Ovary (tissue), 7 donors: ENCODE measurements at regions not wholly inside any gene's neighbourhood (a gene's known extent, or its start where the extent isn't known, plus 50 kb on each side); places are given as distances from the start of the nearest gene placed in this dataset.

Experiments
- DNase-seq, 5 donors: peaks; one replicate each; pipeline ENCODE4 v3.0.0-alpha.2; 2019 to 2020
- H3K27ac ChIP-seq, 2 donors: fragments of 200-600 bp; one replicate each; pipeline versions ENCODE4 v1.5.1 to v1.8.0; 2019 to 2022
- H3K27me3 ChIP-seq: fragments of 200-600 bp; one replicate; pipeline ENCODE4 v1.8.0; 2022
- H3K36me3 ChIP-seq: fragments of 200-600 bp; sonication (generic); one replicate; pipeline ENCODE4 v1.5.1; 2019
- H3K4me1 ChIP-seq: one replicate; pipeline ENCODE4 v1.8.1; 2013; ENCODE audit warnings: mild to moderate bottlenecking, moderate library complexity; ENCODE audit not compliant: insufficient read depth
- H3K4me3 ChIP-seq: fragments of 200-600 bp; sonication (generic); one replicate; pipeline ENCODE4 v1.5.1; 2017
- H3K9me3 ChIP-seq, 2 donors: fragments of 200-600 bp in 1 of 2; sonication (generic) in 1 of 2; one replicate each; pipeline versions ENCODE4 v1.5.1 to v1.8.1; 2013 to 2019; ENCODE audit warnings: mild to moderate bottlenecking in 1 of 2, moderate library complexity in 1 of 2
- EP300 ChIP-seq: sonication (generic); formaldehyde crosslinking; IDR thresholded peaks from one replicate; pipeline ENCODE4 v1.6.1; 2017; ENCODE audit warnings: antibody characterized with exemption
- POLR2A ChIP-seq: fragments of 450-650 bp; IDR thresholded peaks from one replicate; pipeline ENCODE4 v1.6.1; 2017; ENCODE audit warnings: antibody characterized with exemption, mild to moderate bottlenecking, moderate library complexity
- WGBS, 3 donors: extraction: QIAGEN DNeasy Blood & Tissue Kit in 1 of 3; methylation state at CpG; one replicate each; pipeline versions ENCODE4 v1.1.5 to v1.1.7; 2013 to 2017; 5-methylcytosine and 5-hydroxymethylcytosine counted together
- intact Hi-C, 4 donors: fragments of 100-400 bp; cut with DNase I; formaldehyde crosslinking; loops; one replicate each; pipeline versions ENCODE4 v1.11.0 to v1.15.1; 2022 to 2023
- TF ChIP-seq, protein P1 (sequence below), 3 donors: fragments of 450-650 bp in 2 of 3; fragments of 200-600 bp in 1 of 3; IDR thresholded peaks; one replicate each; pipeline versions ENCODE4 v1.5.1 to v1.8.0; 2016 to 2022; ENCODE audit warnings: antibody characterized with exemption in 3 of 3, mild to moderate bottlenecking in 1 of 3
- donor health status: DM: no; HTN: no; CAD: no; lungs with moderate emphysema.
- donor health status: DM: no; HTN: no; CAD: no.
- donor health status: Bipolar disorder and iron deficiency.
- donor health status: DM: no; HTN: no; CAD: no.
- donor health status: DM: yes; HTN: yes; CAD: no.

DNA sequence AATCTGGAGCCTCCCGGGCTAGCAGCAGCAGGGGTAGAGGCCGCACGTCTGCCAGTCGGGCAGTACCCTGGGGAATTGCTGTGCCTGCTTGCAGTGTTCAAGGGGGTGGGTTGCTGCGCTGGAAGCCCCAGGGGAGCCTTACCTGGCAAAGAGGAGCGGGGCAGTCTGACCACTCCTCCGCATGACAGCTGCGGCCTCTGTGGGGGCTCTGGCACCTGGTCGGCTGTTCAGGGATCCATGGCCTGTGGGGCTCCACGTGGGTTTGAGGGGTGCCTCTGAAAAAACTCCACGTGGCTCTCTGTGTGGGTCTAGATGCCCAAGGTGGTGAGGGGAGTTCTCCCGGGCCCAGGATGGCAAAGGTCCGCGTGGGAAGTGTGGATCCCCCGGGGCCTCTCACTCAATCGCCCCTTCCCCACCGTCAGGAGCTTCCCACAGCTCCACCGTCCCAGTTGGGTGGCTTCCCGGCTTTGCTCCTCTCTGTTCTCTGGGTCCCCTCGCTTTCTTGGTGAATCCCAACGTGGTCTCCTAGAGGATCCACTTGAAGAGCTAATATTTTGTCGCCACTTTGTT is 184.5 kb downstream of the EFHB start:
- intact Hi-C loops = no loop called here
- 84 to 85% (median 85%) methylated on average over 22 of the region's 22 CpGs for WGBS, 3 donors

DNA sequence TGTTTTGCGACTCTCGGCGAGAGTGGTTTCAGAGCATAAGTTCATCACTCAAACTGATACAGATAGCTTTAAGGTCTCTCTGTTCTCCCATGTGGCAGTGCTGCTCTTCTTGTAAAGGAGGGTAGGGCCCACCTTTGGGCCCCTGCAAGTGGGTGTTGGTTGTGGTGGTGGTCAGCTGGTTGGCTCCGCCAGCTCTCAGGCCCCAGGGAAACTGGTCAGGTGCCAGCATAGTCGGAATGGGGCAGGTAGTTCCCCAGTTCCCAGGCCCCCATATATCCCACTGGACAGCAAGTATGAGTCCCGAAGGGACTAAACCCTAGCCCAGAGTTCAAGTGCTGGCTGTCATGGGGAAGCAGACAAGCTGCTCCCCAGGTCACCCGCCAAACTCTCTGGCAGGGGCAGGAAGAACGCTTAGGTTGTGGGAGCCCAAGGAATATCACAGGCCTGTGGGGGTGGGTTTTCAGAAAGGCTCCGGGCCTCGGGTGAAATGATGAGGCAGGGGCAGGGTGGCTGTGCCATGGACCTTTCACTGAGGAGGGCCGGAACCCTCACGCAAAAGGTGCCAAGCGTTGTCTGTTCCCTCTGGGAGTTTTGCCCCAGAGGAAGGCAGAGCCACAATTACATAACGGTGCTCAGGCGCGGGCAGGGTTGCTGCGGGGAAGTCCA is 185.1 kb downstream of the EFHB start:
- Histone ChIP-seq H3K9me3 (no peaks in the 10 kb centered on the region), H3K4me1 (no peaks in the 10 kb centered on the region), H3K27me3 (no peaks in the 10 kb centered on the region), H3K27ac (no peak overlapping the region), H3K4me3 (no peak overlapping the region), H3K36me3 (no peaks in the 10 kb centered on the region)
- 93 to 96% (median 95%) methylated on average over 16 to 17 of the region's 17 CpGs for WGBS, 3 donors
- TF ChIP-seq EP300 (no peak), POLR2A (no peak)
- TF ChIP-seq, protein P1, sequence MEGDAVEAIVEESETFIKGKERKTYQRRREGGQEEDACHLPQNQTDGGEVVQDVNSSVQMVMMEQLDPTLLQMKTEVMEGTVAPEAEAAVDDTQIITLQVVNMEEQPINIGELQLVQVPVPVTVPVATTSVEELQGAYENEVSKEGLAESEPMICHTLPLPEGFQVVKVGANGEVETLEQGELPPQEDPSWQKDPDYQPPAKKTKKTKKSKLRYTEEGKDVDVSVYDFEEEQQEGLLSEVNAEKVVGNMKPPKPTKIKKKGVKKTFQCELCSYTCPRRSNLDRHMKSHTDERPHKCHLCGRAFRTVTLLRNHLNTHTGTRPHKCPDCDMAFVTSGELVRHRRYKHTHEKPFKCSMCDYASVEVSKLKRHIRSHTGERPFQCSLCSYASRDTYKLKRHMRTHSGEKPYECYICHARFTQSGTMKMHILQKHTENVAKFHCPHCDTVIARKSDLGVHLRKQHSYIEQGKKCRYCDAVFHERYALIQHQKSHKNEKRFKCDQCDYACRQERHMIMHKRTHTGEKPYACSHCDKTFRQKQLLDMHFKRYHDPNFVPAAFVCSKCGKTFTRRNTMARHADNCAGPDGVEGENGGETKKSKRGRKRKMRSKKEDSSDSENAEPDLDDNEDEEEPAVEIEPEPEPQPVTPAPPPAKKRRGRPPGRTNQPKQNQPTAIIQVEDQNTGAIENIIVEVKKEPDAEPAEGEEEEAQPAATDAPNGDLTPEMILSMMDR (IDR thresholded peaks at IDR 0.05) = no peak
- intact Hi-C loops = no loop called here
- DNase-seq = no peak

More for the DNA sequence above, 184.5 kb downstream of the EFHB start:
- TF ChIP-seq EP300 (no peak), POLR2A (no peak)
- TF ChIP-seq, protein P1 (IDR thresholded peaks at IDR 0.05) = no peak
- no peaks in the 10 kb centered on the region for H3K36me3 ChIP-seq
- no peaks in the 10 kb centered on the region for H3K4me1 ChIP-seq
- H3K27me3 ChIP-seq = no peaks in the 10 kb centered on the region
- H3K9me3 ChIP-seq = no peaks in the 10 kb centered on the region
- H3K4me3 ChIP-seq = no peak overlapping the region
- H3K27ac ChIP-seq = no peak overlapping the region
- peak in 1 of 5 donors; percentile 7 for DNase-seq

DNA sequence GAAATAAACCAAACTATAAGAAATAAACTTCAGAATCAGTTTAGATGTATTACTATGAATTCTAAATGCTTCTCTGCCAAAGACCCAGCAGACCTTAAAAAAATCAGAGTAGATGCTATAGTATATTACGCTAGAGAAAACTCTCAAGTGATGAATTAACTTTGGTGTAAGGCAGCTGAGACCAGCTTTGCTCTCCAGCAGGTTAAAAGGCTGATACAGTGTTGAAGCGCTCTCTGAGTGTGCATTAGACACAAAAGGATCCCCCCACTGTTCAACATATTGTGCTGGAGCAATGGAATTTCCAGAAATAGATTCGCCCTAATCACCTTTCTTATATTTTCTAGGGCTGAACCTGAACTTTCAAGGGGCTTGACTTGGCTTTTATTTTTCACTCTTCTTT is 190.0 kb downstream of the EFHB start:
- no peaks in the 10 kb centered on the region for H3K27me3 ChIP-seq
- intact Hi-C loops = no loop called here
- H3K4me3 ChIP-seq = no peak overlapping the region
- no peaks in the 10 kb centered on the region for H3K9me3 ChIP-seq
- H3K27ac ChIP-seq = no peak overlapping the region
- WGBS, 3 donors = 68 to 76% (median 73%) methylated on average over 3 of the region's 3 CpGs
- no peaks in the 10 kb centered on the region for H3K36me3 ChIP-seq
- H3K4me1 ChIP-seq = no peaks in the 10 kb centered on the region
- TF ChIP-seq, protein P1 (IDR thresholded peaks at IDR 0.05) = no peak
- TF ChIP-seq EP300 = no peak
- TF ChIP-seq POLR2A = no peak
- DNase-seq = no peak

DNA sequence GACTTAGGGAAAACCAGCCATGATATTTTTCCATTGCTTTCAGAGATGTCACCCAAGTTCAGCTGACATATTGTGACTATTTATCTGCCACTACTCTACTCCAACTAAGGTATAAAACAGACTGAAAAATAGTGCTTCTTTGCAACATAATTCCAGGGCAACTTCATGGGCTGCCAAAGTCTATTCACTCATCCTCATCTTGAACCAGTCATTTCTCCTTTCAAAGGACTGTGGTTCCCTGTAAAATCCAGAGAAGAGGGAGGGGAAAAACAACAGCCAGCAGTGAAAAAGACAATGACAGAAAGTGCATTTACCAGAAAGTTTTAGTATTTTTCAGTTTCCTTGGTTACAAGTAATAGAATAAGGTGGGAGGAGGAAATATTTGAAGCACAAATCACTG is 191.1 kb downstream of the EFHB start:
- Histone ChIP-seq H3K9me3 (no peaks in the 10 kb centered on the region), H3K27me3 (no peaks in the 10 kb centered on the region), H3K27ac (no peak overlapping the region), H3K4me1 (no peaks in the 10 kb centered on the region), H3K4me3 (no peak overlapping the region), H3K36me3 (no peaks in the 10 kb centered on the region)
- TF ChIP-seq, protein P1 (IDR thresholded peaks at IDR 0.05) = no peak
- TF ChIP-seq EP300 (no peak), POLR2A (no peak)
- intact Hi-C loops = no loop called here
- DNase-seq = no peak
